H9 (cell line): ENCODE measurements at regions not wholly inside any gene's neighbourhood (a gene's known extent, or its start where the extent isn't known, plus 50 kb on each side); places are given as distances from the start of the nearest gene placed in this dataset.

Source experiments
- DNase-seq: peaks from one replicate; pipeline ENCODE4 v3.0.0-alpha.2; 2017
- H2AFZ ChIP-seq: one replicate; pipeline ENCODE4 v1.6.1; 2013; ENCODE audit warnings: mild to moderate bottlenecking, low read length, control low read depth, moderate library complexity
- H2AK5ac ChIP-seq: 2 replicates; pipeline ENCODE4 v1.6.1; 2013; ENCODE audit warnings: low read length, control low read depth, mixed read lengths; ENCODE audit not compliant: insufficient read length
- H2BK120ac ChIP-seq: one replicate; pipeline ENCODE4 v1.6.1; 2013; ENCODE audit warnings: low read depth, mild to moderate bottlenecking, low read length, control low read depth, inconsistent platforms; ENCODE audit not compliant: poor library complexity, severe bottlenecking
- H2BK12ac ChIP-seq: 2 replicates; pipeline ENCODE4 v1.6.1; 2013; ENCODE audit warnings: low read length, control low read depth, mixed read lengths, low read depth; ENCODE audit not compliant: insufficient read length
- H2BK15ac ChIP-seq: 2 replicates; pipeline ENCODE4 v1.6.1; 2013; ENCODE audit warnings: low read depth, low read length, control low read depth
- H2BK20ac ChIP-seq: one replicate; pipeline ENCODE4 v1.6.1; 2013; ENCODE audit warnings: low read depth, mild to moderate bottlenecking, low read length, control low read depth, inconsistent platforms; ENCODE audit not compliant: poor library complexity, severe bottlenecking
- H2BK5ac ChIP-seq: 2 replicates; pipeline ENCODE4 v1.6.1; 2013; ENCODE audit warnings: low read length, control low read depth, mixed read lengths; ENCODE audit not compliant: insufficient read length
- H3K14ac ChIP-seq: 2 replicates; pipeline ENCODE4 v1.6.1; 2013; ENCODE audit warnings: low read length, control low read depth; ENCODE audit not compliant: insufficient read depth
- H3K18ac ChIP-seq: 2 replicates; pipeline ENCODE4 v1.6.1; 2013; ENCODE audit warnings: low read depth, mild to moderate bottlenecking, mixed read lengths, low read length, control low read depth; ENCODE audit not compliant: insufficient read length
- H3K23ac ChIP-seq: 2 replicates; pipeline ENCODE4 v1.6.1; 2013; ENCODE audit warnings: low read length, control low read depth, mixed read lengths, low read depth; ENCODE audit not compliant: insufficient read length
- H3K23me2 ChIP-seq: 2 replicates; pipeline ENCODE4 v1.6.1; 2013; ENCODE audit warnings: low read depth, mild to moderate bottlenecking, mixed read lengths, low read length, control low read depth; ENCODE audit not compliant: insufficient read length, poor library complexity, severe bottlenecking
- H3K27ac ChIP-seq: 2 replicates; pipeline ENCODE4 v1.5.1; 2013; ENCODE audit warnings: low read length, control low read depth, mixed read lengths, low read depth; ENCODE audit not compliant: insufficient read length
- H3K27me3 ChIP-seq: 2 replicates; pipeline ENCODE4 v1.6.1; 2013; ENCODE audit warnings: low read length, control low read depth, inconsistent platforms; ENCODE audit not compliant: insufficient read depth
- H3K4ac ChIP-seq: 2 replicates; pipeline ENCODE4 v1.6.1; 2013; ENCODE audit warnings: low read depth, mild to moderate bottlenecking, control low read depth, inconsistent platforms, low read length, moderate library complexity
- H3K4me1 ChIP-seq: 2 replicates; pipeline ENCODE4 v1.6.1; 2013; ENCODE audit warnings: low read length, control low read depth, inconsistent platforms; ENCODE audit not compliant: insufficient read depth
- H3K4me2 ChIP-seq: 2 replicates; pipeline ENCODE4 v1.6.1; 2013; ENCODE audit warnings: low read length, control low read depth, mixed read lengths; ENCODE audit not compliant: insufficient read length, insufficient read depth
- H3K56ac ChIP-seq: 2 replicates; pipeline ENCODE4 v1.6.1; 2013; ENCODE audit warnings: low read depth, mild to moderate bottlenecking, mixed read lengths, low read length, control low read depth; ENCODE audit not compliant: insufficient read length
- H3K79me1 ChIP-seq: 2 replicates; pipeline ENCODE4 v1.6.1; 2013; ENCODE audit warnings: low read depth, mild to moderate bottlenecking, moderate library complexity, low read length, control low read depth, inconsistent platforms; ENCODE audit not compliant: insufficient read depth, poor library complexity, severe bottlenecking
- H3K79me2 ChIP-seq: 2 replicates; pipeline ENCODE4 v1.6.1; 2013; ENCODE audit warnings: low read length, control low read depth, inconsistent platforms; ENCODE audit not compliant: insufficient read depth
- H3K9ac ChIP-seq: 2 replicates; pipeline ENCODE4 v1.6.1; 2013; ENCODE audit warnings: low read length, control low read depth, mixed read lengths; ENCODE audit not compliant: insufficient read length; ENCODE audit errors: extremely low read depth
- H3K9me3 ChIP-seq: one replicate; pipeline ENCODE4 v1.6.1; 2013; ENCODE audit warnings: low read depth, low read length, inconsistent platforms; ENCODE audit not compliant: control insufficient read depth
- H3T11ph ChIP-seq: one replicate; pipeline ENCODE4 v1.6.1; 2013; ENCODE audit warnings: mild to moderate bottlenecking, low read length, control low read depth, inconsistent platforms
- H4K20me1 ChIP-seq: one replicate; pipeline ENCODE4 v1.6.1; 2013; ENCODE audit not compliant: control insufficient read depth, insufficient read length, insufficient read depth
- H4K5ac ChIP-seq: 2 replicates; pipeline ENCODE4 v1.6.1; 2013; ENCODE audit warnings: low read depth, mild to moderate bottlenecking, mixed read lengths, low read length, control low read depth; ENCODE audit not compliant: insufficient read length
- H4K8ac ChIP-seq: replicated peaks from 2 replicates; pipeline ENCODE4 v1.6.1; 2013; ENCODE audit warnings: low read length, control low read depth, mixed read lengths, low read depth; ENCODE audit not compliant: insufficient read length
- H4K91ac ChIP-seq: 2 replicates; pipeline ENCODE4 v1.6.1; 2013; ENCODE audit warnings: low read depth, mild to moderate bottlenecking, moderate library complexity, mixed read lengths, low read length, control low read depth; ENCODE audit not compliant: insufficient read length
- H3K27ac Mint-ChIP-seq, 3 experiments: 2 replicates in 2 of 3; 3 replicates in 1 of 3; pipeline ENCODE4 v1.8.0; 2020 to 2021; ENCODE audit warnings: mixed read lengths in 3 of 3, mild to moderate bottlenecking in 1 of 3, moderate library complexity in 1 of 3
- H3K27me3 Mint-ChIP-seq: 2 replicates; pipeline ENCODE4 v1.8.0; 2021; ENCODE audit warnings: low read depth, mild to moderate bottlenecking, moderate library complexity, mixed read lengths
- H3K36me3 Mint-ChIP-seq, 3 experiments: 2 replicates in 2 of 3; 3 replicates in 1 of 3; pipeline ENCODE4 v1.8.0; 2020 to 2021; ENCODE audit warnings: low read depth in 3 of 3, mixed read lengths in 3 of 3; ENCODE audit not compliant: insufficient read depth in 1 of 3
- H3K4me1 Mint-ChIP-seq, 2 experiments: 2 replicates each; pipeline ENCODE4 v1.8.0; 2020; ENCODE audit warnings: mixed read lengths in 2 of 2
- H3K4me3 Mint-ChIP-seq, 2 experiments: 2 replicates in 1 of 2; 3 replicates in 1 of 2; pipeline ENCODE4 v1.8.0; 2020 to 2021; ENCODE audit warnings: mild to moderate bottlenecking in 2 of 2, mixed read lengths in 2 of 2, moderate library complexity in 1 of 2
- H3K9me3 Mint-ChIP-seq, 2 experiments: 2 replicates in 1 of 2; 3 replicates in 1 of 2; pipeline ENCODE4 v1.8.0; 2020; ENCODE audit warnings: mild to moderate bottlenecking in 2 of 2, mixed read lengths in 2 of 2, moderate library complexity in 1 of 2
- WGBS: extraction: QIAGEN DNeasy Blood & Tissue Kit; methylation state at CpG from one replicate; pipeline ENCODE4 v1.1.7; 2013; ENCODE audit warnings: missing lambda C conversion rate, low lambda C conversion rate, mixed read lengths; ENCODE audit not compliant: insufficient read length; ENCODE audit errors: extremely low coverage; 5-methylcytosine and 5-hydroxymethylcytosine counted together
- TF ChIP-seq, protein P1 (sequence below): fragments of 200-600 bp; sonication (generic); conservative IDR thresholded peaks from 3 replicates; pipeline ENCODE4 v1.8.0; 2021; ENCODE audit warnings: antibody characterized with exemption, mild to moderate bottlenecking

GRCh38 chr9:126032135-126032534 lies 285.0 kb downstream of the PBX3 start:
- TF ChIP-seq, protein P1, sequence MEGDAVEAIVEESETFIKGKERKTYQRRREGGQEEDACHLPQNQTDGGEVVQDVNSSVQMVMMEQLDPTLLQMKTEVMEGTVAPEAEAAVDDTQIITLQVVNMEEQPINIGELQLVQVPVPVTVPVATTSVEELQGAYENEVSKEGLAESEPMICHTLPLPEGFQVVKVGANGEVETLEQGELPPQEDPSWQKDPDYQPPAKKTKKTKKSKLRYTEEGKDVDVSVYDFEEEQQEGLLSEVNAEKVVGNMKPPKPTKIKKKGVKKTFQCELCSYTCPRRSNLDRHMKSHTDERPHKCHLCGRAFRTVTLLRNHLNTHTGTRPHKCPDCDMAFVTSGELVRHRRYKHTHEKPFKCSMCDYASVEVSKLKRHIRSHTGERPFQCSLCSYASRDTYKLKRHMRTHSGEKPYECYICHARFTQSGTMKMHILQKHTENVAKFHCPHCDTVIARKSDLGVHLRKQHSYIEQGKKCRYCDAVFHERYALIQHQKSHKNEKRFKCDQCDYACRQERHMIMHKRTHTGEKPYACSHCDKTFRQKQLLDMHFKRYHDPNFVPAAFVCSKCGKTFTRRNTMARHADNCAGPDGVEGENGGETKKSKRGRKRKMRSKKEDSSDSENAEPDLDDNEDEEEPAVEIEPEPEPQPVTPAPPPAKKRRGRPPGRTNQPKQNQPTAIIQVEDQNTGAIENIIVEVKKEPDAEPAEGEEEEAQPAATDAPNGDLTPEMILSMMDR: no peak

More at GRCh38 chr9:126032135-126032534, 285.0 kb downstream of the PBX3 start:
- WGBS: no CpG with 5 or more reads among the region's 8 CpGs
- Histone ChIP-seq H2BK120ac (no peak overlapping the region), H3K79me2 (no peaks in the 10 kb centered on the region), H3K23me2 (no peaks in the 10 kb centered on the region), H3K4ac (no peak overlapping the region), H2BK20ac (no peak overlapping the region), H4K91ac (no peak overlapping the region), H4K5ac (no peak overlapping the region), H2BK15ac (no peak overlapping the region), H2AFZ (no peak overlapping the region), H3K56ac (no peak overlapping the region), H3K4me2 (no peak overlapping the region), H4K20me1 (no peaks in the 10 kb centered on the region), H3K23ac (no peak overlapping the region), H4K8ac (no peak overlapping the region), H3T11ph (no peak overlapping the region), H3K14ac (no peak overlapping the region), H3K9me3 (no peaks in the 10 kb centered on the region), H3K27ac (no peak overlapping the region), H3K27me3 (no peaks in the 10 kb centered on the region), H2AK5ac (no peak overlapping the region), H2BK5ac (no peak overlapping the region), H3K4me1 (no peaks in the 10 kb centered on the region), H3K18ac (no peak overlapping the region), H3K79me1 (no peaks in the 10 kb centered on the region), H3K9ac (no peak overlapping the region), H2BK12ac (no peak overlapping the region)
- H3K4me1 Mint-ChIP-seq: peaks cover 4 to 7% of the 10 kb centered on the region in 2 experiments; a peak in 2 of 4 replicates
- no peak overlapping the region for H3K4me3 Mint-ChIP-seq
- no peak overlapping the region for H3K27ac Mint-ChIP-seq
- H3K27me3 Mint-ChIP-seq: no peaks in the 10 kb centered on the region; the same call in 1 of the 2 replicates
- DNase-seq: no peak
- no peaks in the 10 kb centered on the region; a peak in 1 of 7 replicates for H3K36me3 Mint-ChIP-seq
- peaks cover 0 to 2% of the 10 kb centered on the region in 2 experiments; a peak in 2 of 5 replicates for H3K9me3 Mint-ChIP-seq
